Fibroblast of peridontal ligament (primary cell): ENCODE measurements at regions not wholly inside any gene's neighbourhood (a gene's known extent, or its start where the extent isn't known, plus 50 kb on each side); places are given as distances from the start of the nearest gene placed in this dataset.

Experiments
- DNase-seq: peaks from one replicate; pipeline ENCODE4 v3.0.0-alpha.2; 2010; ENCODE audit errors: extremely low read depth

DNA sequence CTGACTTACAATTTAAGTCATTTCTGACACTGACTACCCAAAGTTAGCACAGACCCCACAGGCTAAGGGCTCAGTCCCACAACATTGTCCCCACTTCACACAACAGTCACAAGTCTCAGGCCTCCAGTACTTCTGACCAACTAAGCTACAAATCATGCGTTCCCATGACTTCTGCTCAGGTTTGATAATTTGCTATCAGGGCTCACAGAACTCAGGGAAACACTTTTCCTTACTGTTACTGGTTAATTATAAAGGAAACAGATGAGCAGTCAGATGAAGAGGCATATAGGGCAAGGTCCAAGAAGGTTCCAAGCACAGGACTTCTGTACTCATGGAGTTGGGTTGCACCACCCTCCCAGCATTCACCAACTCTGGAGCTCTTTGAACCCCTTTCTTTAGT lies 151.2 kb upstream of the TNR start:
- no peak for DNase-seq

DNA sequence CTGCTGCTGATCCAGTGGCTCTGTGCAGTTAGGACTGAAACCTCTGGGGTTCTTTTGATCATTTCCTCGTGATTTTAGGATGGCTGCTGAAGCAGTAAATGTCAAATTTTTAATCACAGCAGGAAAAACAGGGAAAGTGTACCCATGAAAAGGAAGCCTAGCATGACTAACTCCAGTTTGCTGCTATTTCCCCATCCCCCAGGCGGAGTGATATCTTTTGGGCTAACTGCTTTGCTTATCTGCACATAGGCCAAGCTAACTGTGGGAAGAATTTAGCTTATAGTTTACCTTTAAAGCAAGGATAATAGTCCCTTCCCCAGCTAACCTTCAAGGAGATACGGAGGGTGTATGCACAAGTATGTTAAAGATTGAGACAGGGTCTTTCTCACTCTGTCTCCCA lies 149.8 kb upstream of the TNR start:
- DNase-seq = no peak

DNA sequence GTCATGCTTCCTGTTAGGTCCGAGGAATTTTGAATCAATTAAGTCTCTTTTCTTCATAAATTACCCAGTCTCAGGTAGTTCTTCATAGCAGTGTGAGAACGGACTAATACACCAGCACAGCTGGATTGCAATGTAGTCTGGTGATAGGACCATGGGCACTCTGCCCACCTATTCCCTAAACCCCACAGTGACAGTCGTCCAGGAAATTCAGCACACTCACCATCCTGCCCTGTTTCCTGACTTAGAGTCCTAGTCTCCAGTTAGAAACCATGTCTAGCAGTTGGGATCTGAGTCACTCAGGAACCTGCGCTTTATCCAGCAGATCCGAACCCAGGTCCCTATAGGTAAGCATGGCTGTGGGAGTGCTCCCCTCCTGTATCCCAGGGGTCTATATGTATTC lies 149.3 kb upstream of the TNR start:
- no peak for DNase-seq

DNA sequence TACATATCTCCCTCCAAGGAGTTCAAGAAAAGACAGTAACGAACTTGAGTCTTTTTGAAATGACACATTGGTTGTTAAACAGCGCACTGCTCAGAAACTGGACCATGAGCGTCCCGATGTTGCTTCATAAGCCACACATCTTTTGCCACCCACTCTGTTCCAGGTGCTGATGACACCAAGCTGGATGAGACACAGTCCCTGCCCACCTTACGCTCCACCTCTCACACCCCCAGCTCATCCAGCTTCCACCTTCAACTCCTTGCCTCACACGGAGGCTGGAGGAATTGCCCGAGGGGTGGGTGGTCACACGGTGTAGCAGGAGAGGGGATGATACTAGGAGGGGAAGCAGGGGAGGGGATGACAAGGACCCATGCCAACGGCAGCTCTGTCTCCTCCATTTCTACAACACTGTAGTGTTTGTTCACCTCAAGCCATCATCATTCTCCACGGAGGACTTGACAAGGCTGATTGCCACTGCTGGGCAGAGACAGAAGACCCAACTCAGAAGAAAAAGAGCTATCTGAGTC lies 148.5 kb upstream of the TNR start:
- no peak for DNase-seq

DNA sequence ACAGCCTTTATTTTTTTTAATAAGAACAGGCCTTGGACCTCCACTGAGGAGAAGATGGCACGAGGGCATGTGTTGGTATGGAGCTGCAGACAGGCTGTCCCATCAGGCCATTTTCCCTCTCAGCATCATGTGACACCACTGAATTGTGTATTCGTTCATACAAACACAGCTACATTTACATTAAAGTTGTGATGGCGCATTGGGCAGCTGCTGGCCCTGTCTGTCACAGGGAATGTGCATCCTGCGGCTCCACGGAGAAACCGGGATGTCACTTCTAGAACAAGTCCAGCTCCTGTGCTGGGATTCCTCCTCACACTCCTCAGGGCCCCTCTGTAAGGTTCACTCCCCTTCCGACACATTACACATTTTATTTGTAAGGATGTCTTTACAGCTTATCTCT lies 147.6 kb upstream of the TNR start:
- DNase-seq = no peak

DNA sequence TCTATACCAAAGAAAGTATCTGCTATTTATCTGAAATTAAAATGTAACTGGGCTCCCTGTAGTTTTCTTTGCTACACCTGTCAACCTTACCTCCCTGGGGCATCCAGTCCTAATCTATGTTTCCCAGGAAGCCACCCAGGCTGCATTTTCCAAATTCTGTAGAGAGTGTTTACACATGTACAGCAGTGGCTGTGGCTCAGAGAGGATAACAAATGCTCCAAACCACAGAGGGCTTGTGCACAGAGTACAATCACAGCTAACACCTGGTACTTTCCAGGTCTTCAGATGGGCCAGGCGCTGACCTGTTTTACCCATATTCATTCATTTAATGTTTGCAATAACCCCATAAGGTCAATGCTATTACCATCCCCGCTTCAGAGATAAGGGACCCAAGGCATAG lies 146.5 kb upstream of the TNR start:
- DNase-seq = no peak

DNA sequence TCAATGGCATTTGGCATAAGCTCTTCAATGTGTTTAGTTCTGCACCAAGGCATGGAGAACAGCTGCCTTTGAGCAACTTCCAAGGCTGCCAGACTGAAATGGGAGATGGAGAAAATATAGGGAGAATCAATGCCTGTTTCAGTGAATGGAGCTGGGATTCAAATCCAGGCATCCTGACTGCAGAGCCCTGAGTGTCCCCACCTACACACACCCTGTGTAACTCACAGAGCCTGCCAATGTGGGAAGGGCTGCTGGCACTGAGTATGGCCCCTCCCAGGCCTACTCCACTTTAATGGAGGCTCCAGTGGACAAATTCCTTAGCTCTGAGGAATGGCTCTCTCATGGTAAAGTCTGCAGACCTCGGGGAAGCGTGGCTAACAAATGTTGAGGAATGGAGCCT lies 145.6 kb upstream of the TNR start:
- no peak for DNase-seq

DNA sequence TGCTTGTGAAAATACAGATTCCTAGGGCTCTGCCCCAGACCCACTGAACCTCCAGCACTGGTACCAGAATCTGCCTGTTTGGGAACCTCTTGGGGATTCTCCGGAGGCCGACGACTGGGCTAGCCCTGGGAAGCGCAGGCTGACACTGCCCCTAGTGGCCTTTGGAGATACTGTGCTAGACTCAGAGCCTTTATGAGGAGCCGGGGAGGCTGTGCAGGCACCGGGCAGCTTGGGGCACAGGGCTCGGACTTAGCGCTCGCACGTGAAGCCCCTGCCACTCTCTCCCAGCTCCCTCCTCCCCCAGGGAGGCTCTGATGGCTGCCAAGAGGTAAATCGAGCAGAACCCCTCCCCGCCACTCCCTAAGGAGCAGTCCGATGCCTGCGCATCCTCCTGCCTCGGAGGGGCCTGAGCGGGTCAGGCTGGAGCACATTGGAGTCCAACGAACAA lies 144.6 kb upstream of the TNR start:
- peak; percentile 12 for DNase-seq

DNA sequence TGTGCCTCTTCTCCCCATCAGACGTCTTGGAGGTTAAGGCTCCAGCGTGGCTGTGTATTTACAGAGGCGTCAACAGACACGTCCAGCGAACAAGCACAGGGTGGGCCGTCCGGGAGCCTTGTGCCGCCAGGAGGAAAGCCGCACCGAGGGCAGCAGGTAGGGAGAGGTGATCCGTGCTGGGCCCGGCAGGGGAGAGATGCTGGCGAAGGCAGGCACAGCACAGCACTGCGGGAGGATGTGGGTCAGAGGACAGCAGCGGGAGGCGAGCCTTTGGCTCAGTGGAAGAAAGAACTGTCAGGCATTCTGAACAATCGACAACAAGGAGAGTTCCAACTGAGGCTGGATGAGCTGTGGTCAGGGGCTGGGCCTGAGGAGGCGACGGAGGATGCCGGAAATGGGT lies 144.1 kb upstream of the TNR start:
- DNase-seq = no peak

DNA sequence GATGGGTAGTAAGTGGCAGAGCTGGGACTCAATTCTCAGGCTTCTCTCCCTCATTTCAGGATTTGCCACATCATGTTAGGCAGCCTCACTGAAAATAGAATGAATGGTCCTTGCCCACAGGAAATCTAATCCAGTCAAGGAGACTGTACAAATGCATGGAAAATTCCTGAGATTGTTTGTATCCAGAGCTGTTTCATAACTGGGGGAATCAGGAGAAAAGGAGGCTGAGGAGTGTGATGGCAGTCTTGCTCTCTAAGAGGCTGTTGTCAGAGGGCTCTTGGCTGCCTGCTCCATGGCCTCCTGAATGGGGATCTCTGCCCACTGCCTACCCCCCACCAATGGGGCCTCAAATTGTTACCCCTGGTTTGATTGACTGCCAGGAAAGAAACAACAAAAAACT lies 141.9 kb upstream of the TNR start:
- DNase-seq = peak; percentile 52

DNA sequence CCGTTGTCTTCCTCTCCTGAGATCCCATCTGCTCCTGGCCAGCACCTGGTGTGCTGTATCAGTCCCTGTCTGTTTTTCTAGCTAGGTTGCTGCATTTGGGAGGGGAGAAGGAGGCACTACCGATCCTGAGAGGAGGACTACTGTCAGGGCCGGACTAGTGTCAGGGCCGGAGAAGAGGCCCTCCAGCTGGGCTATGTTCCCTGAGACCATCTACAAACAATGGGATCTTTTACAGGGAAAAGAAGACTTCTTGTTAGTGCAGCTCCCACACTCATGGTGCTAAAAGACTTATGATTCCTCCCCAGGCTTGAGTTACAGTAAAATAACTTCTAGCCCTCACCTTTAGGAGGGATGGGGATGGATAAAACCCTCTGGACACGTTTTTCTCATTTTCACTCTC lies 141.0 kb upstream of the TNR start:
- DNase-seq = no peak

DNA sequence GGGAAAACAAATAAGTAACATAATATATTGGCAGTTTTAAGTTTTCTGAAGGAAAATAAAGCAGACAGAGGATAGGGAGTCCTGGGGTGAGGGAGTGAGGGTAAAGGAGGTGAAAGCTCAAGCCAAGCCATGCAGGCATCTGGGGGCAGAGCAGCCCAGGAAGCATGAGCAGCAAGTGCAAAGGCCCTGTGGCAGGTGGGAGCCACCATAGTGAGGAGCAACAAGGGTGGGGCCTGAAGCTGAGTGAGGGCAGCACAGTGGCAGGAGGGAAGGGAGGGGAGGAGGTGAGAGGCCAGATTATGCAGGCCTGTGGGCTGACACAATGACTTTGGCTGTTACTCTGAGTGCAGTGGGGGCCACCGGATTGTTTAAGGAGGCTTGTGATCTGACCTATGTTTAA lies 138.8 kb upstream of the TNR start:
- no peak for DNase-seq

DNA sequence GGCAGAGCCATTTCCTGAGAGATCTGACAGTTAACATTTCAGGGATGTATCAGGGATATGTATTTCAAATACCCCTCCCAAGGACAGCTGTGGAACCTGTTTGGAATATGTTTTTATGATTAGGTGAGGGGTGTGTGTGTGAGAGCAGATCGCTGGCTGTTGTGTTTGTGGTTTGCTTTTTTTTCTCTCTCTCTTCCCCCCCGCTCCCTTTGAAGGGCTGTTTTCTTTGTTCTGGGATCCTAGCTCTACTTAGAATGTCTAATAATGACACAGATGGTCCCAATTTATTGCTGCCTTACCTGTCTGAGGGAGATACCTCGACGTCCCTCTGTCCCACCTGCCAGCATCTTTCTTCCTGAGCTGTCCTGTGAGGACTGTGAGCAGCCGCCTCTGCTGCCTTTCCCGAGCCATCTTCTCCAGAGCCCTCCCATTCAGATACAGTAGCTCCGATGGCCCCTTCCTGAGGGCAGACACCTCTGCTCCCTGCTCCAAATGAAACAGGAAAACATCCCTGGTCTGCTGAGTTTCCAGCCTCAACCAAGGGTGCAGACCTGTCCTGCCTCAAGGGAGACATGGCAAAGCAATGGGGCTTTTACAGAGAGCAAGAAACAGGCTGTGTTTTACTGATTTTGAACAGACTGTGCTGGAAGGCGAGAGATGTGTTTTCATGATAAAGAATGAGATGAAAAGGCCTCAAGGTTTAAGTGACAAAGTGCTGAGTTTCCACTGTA lies 138.0 kb upstream of the TNR start:
- no peak for DNase-seq

DNA sequence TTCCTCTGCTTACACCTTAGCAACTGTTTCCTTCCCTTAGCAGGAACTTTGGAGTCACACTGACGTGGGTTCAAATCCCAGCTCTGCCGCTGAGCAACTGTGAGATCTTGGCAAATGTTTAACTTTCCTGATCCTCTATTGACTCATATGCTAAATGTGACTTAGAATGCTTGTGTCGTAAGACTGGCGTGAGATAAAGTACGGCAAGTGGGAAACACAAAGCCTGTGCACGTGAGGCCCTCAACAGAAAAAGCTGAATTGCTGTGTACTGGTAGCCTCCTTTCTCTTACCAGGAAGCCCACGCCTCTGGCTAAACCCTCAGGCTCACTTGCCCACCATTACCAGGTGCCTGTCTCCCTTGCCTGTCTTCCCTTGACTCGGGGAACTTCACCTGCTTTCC lies 135.4 kb upstream of the TNR start:
- DNase-seq = no peak

DNA sequence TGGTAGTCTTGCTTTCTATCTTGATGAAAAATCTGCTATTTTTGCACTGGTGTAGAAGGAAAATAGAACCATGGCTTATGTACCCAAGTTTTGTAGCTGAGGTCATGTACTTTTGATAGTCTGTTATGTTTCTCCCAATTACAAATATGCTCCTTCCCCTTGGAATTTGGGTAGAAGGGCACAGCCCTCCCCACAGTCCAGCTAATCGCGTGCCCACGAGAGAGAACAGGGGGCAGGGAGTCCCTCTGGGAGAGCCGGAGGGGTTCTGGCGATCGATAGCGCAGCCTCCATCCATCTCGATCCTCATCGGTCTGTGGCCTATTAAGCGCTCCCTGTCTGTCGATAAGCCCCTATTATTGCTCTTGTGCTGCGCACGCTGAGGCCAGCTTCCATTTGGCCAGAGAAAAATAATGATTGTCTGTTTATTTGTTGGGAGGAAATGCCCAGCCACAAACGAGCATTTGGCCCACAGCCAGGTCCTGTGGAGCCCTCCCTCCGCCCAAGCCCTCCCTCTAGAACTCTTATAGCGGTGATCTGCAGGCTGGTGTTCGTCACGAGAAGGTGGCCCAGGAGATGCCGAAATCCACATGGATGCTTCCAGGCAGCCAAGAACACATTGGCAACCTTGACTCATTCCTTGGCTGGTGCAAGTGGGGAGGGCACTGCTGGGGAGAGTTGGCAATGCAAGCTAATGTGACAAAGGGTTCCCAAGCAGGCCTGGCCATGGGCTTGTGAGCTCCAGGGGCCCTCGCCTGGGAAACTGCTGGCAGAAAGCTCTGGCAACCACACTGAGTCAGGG lies 134.7 kb upstream of the TNR start:
- DNase-seq = no peak

DNA sequence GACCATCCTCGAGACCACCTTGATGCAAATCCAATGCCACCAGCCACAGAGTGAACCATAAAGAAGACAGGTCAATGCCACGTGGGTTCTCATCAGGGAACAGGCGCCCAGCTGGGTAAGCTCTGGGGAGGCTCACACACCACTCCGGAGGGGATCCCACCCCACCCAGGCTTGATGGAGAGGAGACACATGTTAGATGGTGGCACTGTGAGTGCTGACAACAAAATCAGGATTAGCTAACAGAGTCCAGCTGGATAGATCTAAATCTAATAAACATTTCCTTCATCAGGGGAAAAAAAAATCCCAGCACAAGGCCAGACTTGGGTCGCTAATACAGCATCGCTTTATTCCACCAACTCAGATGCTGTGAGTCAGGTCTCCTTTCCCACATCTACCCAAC lies 132.2 kb upstream of the TNR start:
- DNase-seq = no peak

DNA sequence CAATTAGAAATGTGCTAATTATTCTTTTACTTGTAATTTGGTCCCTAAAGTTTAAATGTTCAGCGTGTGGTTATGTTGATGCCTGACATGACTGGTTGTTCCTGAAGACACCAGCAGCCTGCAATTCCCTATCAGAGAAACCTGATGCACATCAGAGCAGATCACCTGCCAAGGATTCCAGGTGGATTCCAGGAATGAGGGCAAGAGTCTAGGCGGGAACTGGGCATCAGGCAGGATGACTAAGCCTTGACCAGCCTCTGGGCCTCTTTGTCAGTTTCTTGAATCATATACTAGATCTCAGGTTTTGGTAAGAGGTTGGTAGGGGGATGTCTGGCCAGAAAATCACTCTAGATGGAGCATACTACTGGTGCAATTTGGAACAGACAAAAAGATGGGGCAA lies 130.7 kb upstream of the TNR start:
- no peak for DNase-seq

DNA sequence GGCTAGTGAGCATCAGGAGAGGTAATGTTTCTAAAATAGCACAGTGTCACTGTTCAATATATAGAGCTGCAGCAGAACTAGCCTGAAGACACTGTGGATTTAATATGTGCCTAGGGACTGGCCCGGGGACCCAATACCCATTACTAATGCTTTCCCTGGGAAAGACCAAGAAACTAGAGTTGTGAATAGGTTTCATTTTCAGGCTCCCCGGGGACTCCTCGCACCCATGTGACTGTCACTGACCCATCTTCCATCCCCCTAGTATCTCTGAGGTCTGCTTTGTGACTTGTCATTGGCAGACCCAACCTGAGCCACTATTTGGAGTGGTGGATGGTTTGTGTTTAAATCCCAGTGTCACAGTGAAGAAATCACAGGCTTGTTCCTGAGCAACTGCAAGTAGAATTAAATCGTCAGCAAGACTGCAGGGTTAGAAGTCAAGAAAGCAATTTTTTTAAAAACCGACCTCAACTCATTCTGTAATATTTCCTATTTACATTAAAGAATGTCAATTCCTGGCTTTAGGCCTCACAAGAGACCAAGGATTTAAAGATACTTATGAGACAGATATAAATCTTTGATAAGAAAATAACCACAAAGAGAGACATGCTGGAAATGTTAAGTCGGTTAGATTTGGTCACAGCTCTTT lies 130.0 kb upstream of the TNR start:
- DNase-seq = no peak

DNA sequence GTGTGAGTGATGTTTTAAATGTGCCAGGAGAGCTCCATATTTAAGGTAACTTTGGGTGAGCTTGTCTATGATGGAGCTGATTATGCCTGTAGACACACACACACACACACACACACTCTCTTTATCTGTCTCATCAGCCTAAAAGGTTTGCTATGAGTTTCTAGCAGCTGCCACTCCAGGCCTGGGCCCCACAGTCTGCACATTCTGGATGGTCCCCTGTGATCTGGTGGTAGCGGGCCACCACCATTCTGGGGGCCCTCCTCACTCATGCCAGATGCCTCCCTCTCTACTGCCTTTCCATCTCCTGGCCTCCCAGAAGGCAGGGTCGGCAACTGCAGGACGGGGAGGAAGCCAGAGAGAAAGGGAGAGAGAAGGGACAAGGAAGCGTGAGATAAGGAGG lies 129.2 kb upstream of the TNR start:
- DNase-seq = no peak

DNA sequence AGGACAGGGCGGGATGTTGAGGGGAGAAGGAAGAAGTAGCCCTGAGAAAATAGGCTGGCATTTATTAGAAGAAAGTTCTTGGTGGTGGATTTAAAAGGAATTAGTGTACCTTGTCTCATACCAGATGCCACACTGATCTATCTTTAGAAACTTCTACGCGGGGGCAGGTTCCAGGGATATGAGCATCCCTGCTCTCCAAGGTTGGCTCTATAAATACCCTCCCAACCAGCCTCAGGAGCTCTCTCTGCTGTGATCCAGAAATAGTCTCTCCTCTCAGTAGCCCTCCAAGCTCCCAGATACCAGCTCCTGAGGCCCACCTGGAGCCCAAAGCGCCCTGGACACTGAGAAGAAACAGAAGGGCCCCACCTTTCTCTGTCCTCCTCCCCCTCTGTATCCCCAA lies 128.3 kb upstream of the TNR start:
- DNase-seq = no peak

DNA sequence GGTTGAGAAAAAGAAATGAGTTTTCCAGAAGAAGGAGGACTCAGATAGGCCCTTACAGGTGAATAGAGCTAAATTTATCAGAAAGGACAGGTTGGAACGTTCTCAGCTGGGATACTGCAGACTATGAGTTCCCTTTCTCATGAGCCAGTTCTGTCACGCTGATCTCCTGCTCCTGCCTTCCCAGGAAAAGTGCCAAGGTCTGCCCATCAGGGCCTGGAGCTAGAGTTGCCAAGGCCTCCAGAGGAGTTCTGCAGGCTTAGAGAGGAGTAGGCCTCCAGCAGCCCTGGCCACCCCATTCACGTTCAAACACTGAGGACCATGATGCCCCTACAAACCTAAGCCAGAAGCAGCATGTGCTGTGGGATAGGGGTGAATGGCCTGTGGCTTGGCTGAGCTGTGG lies 126.8 kb upstream of the TNR start:
- DNase-seq = no peak

DNA sequence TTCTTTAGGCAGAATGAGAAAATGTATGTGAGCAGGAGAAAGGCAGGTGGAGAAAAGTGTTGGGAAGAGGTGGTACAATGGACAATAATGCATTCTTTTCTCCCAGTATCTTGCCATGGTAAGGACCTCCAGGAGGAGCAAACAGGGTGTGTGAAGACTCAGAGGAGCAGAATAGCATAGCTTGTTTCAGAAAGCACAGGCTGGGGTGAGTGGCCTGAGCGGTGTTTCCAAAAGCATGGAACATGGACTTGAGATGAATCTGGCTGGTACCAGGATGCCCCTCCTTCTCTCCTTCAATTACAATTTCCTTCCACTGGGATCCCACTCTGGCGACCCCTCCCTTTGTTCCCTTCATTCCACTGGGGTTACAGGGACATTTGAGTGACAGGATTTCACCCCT lies 123.4 kb upstream of the TNR start:
- no peak for DNase-seq
